ENCODE measurements at regions not wholly inside any gene's neighbourhood (a gene's known extent, or its start where the extent isn't known, plus 50 kb on each side); places are given as distances from the start of the nearest gene placed in this dataset.

- TF ChIP-seq POLR2A (IDR thresholded peaks at IDR 0.05) (no peak), CTCF (IDR thresholded peaks at IDR 0.05) (no peak)
Measured at GRCh38 chr12:59036347-59036746, 116.0 kb upstream of the LRIG3 start.

Measured in Peyer's patch (tissue), 4 donors.